ENCODE measurements at regions not wholly inside any gene's neighbourhood (a gene's known extent, or its start where the extent isn't known, plus 50 kb on each side); places are given as distances from the start of the nearest gene placed in this dataset.

DNA sequence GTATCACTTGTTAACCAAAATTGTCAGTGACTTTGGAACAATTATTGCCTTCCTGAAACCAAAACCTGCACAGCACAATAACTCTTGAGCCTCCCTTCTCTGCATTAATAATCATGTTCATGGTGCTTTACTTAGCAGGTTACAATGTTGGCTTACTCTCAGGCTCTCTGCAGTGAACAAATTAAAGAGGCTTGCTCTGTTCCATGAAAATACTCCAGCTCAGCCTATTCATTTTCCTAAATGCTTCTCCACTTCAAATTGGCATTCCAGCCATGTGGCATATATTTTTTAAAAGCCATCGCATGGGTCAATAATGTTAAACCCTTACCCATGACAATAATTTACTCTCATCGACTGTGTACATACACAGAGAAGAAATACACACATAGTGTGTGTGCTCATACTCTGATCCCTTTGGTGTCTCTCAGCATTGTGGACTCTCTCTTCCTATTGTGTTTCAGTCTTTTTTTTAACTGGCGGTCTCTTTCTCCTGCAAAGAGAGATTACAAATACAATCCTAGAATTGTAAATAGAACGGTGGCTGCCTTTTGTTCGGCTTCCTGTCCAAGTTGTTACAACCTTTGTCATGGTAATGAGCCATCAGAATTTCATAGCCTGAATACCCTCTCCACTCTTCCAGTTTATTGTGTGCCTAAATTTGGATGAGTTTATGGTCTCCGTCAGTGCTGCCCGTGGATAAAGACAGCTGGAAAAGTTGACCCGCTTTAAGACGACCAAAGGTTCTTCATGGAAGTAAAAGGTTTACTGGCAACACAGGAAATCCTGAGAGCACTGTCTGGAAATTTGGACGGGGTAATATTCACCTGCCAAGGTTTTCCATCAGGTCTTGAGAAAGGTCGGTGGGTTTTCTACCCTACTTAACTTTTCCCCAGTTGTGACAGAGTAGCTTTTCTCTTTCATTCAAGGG, 263.6 kb downstream of the CD83 start:
- no peak for DNase-seq
- Histone ChIP-seq H3K36me3 (no peaks in the 10 kb centered on the region), H3K27me3 (no peaks in the 10 kb centered on the region), H3K4me3 (no peak overlapping the region), H3K9me3 (no peaks in the 10 kb centered on the region), H3K4me1 (peaks cover 0 to 19% (median 4%) of the 10 kb centered on the region in 4 donors), H3K27ac (no peak overlapping the region)
- no peak for TF ChIP-seq POLR2AphosphoS5 (IDR thresholded peaks at IDR 0.05)
- no peak for TF ChIP-seq POLR2A (IDR thresholded peaks at IDR 0.05)
- TF ChIP-seq EP300 (IDR thresholded peaks at IDR 0.05; ENCODE audit: low read depth) = no peak
- TF ChIP-seq, protein P1, sequence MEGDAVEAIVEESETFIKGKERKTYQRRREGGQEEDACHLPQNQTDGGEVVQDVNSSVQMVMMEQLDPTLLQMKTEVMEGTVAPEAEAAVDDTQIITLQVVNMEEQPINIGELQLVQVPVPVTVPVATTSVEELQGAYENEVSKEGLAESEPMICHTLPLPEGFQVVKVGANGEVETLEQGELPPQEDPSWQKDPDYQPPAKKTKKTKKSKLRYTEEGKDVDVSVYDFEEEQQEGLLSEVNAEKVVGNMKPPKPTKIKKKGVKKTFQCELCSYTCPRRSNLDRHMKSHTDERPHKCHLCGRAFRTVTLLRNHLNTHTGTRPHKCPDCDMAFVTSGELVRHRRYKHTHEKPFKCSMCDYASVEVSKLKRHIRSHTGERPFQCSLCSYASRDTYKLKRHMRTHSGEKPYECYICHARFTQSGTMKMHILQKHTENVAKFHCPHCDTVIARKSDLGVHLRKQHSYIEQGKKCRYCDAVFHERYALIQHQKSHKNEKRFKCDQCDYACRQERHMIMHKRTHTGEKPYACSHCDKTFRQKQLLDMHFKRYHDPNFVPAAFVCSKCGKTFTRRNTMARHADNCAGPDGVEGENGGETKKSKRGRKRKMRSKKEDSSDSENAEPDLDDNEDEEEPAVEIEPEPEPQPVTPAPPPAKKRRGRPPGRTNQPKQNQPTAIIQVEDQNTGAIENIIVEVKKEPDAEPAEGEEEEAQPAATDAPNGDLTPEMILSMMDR (IDR thresholded peaks at IDR 0.05) = no peak
- in situ Hi-C loops (cut with MboI; ENCODE audit: low pct_ligation_motif_present in 1 of 4, low pct_unique_long_range_greater_than_20kb in 1 of 4, low sequenced_read_pairs in 3 of 4) (no loop called here), intact Hi-C loops (cut with DNase I; ENCODE audit: low total_unique reads) (no loop called here)
- WGBS, 2 donors (ENCODE audit: low coverage in 1 of 2) = 30 to 43% methylated on average over 3 to 11 of the region's 11 CpGs

DNA sequence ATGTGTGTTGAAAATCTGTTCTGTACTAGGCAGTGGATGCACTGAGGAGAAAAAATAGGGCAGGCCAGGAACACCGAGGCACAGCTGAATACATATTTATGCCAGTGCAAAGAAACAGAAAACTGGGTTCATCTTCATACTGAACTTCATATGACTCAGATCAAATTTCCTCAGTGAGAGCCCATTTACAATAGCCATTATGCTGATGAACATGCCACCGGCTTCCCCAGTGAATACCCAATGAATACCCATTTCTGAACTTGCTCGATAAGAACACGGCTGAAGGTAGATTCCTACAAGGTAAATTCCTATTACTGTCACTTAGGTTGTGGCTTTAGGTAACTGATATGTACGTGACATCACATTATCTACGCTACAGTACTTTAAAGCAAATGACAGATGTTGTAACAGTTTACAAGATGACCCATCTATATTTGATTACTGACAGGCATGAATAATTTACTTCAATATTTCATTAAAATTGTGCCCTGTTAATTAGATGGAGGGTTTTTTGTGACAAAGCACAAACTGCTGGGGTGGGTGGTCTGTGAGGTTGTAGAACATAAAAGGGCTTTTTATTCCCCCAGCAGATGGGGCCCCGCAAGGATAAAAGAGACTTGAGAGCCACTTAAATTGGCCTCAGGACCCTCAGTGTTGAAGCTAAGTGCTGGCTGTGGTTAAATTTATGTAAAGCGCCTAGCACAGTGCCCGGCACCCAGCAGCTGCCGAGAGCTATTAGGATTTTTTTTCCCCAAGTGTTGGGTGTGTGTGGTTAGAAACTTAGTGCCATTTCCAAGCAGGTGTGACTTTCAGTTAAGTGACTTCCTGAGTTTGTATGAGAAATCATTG, 264.5 kb downstream of the CD83 start:
- in situ Hi-C loops (cut with MboI; ENCODE audit: low pct_ligation_motif_present in 1 of 4, low pct_unique_long_range_greater_than_20kb in 1 of 4, low sequenced_read_pairs in 3 of 4) (no loop called here), intact Hi-C loops (cut with DNase I; ENCODE audit: low total_unique reads) (no loop called here)
- no peaks in the 10 kb centered on the region for H3K36me3 ChIP-seq
- H3K9me3 ChIP-seq = no peaks in the 10 kb centered on the region
- H3K27ac ChIP-seq = no peak overlapping the region
- no peak overlapping the region for H3K4me3 ChIP-seq
- 77 to 86% methylated on average over 4 to 10 of the region's 10 CpGs for WGBS, 2 donors (ENCODE audit: low coverage in 1 of 2)
- TF ChIP-seq POLR2A (IDR thresholded peaks at IDR 0.05) (no peak), POLR2AphosphoS5 (IDR thresholded peaks at IDR 0.05) (no peak), EP300 (IDR thresholded peaks at IDR 0.05; ENCODE audit: low read depth) (no peak)
- TF ChIP-seq, protein P1 (IDR thresholded peaks at IDR 0.05) = no peak
- DNase-seq = no peak
- peaks cover 0 to 17% (median 4%) of the 10 kb centered on the region in 4 donors for H3K4me1 ChIP-seq
- H3K27me3 ChIP-seq = no peaks in the 10 kb centered on the region

DNA sequence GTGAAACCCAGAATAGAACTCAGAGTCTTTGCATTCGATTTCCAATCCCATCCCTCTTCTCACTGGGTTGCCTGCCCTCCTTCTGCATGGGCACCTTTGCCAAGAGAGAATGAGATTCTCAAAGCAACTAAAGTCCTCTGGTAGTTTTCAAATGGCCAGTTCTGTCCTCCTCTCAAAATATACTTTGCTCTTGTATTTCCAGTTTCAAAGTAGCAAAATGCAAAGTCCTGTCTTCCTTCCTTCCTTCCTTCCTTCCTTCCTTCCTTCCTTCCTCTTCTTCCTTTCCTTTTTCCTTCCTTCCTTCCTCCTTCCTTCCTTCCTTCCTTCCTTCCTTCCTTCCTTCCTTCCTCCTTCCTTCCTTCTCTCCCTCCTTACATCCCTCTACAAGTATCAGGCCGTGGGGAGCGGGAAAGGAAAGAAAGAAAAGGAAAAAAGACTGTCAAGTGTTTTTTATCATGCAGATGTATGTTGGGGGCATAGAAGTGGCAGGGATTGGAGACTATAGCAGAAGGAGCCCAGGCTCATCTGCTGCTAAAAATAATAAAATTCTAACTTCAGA, 265.2 kb downstream of the CD83 start:
- Histone ChIP-seq H3K4me3 (no peak overlapping the region), H3K4me1 (peaks cover 0 to 17% (median 4%) of the 10 kb centered on the region in 4 donors), H3K36me3 (no peaks in the 10 kb centered on the region), H3K9me3 (no peaks in the 10 kb centered on the region), H3K27ac (no peak overlapping the region), H3K27me3 (no peaks in the 10 kb centered on the region)
- DNase-seq = no peak
- no peak for TF ChIP-seq EP300 (IDR thresholded peaks at IDR 0.05; ENCODE audit: low read depth)
- TF ChIP-seq POLR2A (IDR thresholded peaks at IDR 0.05) = no peak
- TF ChIP-seq, protein P1 (IDR thresholded peaks at IDR 0.05) = no peak
- no peak for TF ChIP-seq POLR2AphosphoS5 (IDR thresholded peaks at IDR 0.05)
- in situ Hi-C loops (cut with MboI; ENCODE audit: low pct_ligation_motif_present in 1 of 4, low pct_unique_long_range_greater_than_20kb in 1 of 4, low sequenced_read_pairs in 3 of 4) = no loop called here
- intact Hi-C loops (cut with DNase I; ENCODE audit: low total_unique reads) = no loop called here
- WGBS, 2 donors (ENCODE audit: low coverage in 1 of 2) = 33 to 59% methylated on average over 1 to 3 of the region's 3 CpGs
